Activated CD4-positive, CD25-positive, alpha-beta regulatory T cell treated with anti-CD3 and anti-CD28 coated beads, Interleukin-2, amount 50 U/mL, for 24 hours (primary cell): ENCODE measurements at regions not wholly inside any gene's neighbourhood (a gene's known extent, or its start where the extent isn't known, plus 50 kb on each side); places are given as distances from the start of the nearest gene placed in this dataset.
A peak's percentile ranks its signal among the peaks of the same experiment; 100 is the strongest.
"Not testable (repeated sequence)": the region's sequence is repeated elsewhere in the genome, so short reads cannot be mapped to it uniquely, and the experiment has no call there.

Experiments used
- ATAC-seq, 2 donors: fragments of 150-1000 bp; cut with Tn5 transposase; one replicate each; pipeline ENCODE4 v1.10.0; 2021; ENCODE audit warnings: mild to moderate bottlenecking in 1 of 2, moderate library complexity in 1 of 2

DNA sequence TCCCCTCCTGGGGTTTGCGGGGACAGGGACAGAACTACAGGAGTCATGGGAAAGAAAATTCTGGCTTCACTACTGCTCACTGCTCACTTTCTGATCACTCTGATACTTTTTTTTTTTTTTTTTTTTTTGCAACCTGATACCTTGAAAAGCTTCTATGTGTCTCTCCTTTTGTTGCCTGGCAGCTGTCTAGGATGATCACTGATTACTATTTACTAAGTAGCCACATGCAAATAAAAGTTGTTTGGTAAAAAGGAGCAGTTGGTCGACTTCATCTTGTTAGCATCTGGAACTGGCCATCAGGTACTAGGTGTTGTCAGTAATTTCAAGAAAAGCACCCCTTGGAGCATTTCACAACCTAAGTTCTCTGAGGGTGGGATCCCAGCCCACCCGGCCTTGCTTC is 74.9 kb upstream of the MTLN start:
- not testable (repeated sequence) for ATAC-seq

GRCh38 chr2:110285002-110285401 is 72.7 kb upstream of the MTLN start:
- ATAC-seq: not testable (repeated sequence)

DNA sequence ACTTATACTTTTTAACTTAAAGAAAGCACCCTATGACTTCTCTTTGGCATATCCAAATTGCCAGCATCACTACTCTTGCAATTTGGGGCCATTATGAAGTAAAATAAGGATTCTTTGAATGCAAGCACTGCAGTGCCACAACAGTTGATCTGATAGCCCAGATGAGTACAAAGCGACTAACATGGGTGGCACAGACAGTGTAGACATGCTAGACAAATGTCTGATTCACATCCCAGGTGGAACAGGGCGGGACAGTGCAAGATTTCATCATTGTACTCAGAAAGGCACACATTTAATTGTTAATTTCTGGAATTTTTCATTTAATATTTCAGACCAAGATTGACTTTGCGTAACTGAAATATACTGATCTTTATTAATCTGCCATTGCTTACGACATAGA is 68.5 kb upstream of the MTLN start:
- ATAC-seq: not testable (repeated sequence)

GRCh38 chr2:110277054-110277453 is 64.7 kb upstream of the MTLN start:
- not testable (repeated sequence) for ATAC-seq

- not testable (repeated sequence) for ATAC-seq
These were observed 63.7 kb upstream of the MTLN start for GRCh38 chr2:110276092-110276491.

DNA sequence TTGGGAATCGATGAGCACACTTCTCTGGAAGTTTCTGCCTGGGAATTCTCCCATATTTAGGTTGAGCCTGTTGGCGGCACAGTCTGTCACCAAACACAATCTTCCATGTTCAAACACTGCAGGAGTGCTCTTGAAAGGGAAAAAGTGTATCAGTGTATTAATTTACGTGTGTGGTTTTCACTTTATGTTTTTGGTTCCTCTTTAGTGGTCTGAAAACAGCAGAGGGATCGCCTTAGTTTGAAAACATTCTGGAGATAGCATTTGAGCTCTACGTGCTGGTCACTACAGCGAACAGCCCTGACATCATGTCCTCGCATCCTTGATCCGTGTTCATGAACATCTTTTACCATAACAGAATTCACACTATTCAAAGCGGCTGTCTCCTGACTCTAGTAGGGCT is 57.3 kb upstream of the MTLN start:
- not testable (repeated sequence) for ATAC-seq

GRCh38 chr2:110267828-110268407 is 55.6 kb upstream of the MTLN start:
- peak; percentile 55 to 65 for ATAC-seq

DNA sequence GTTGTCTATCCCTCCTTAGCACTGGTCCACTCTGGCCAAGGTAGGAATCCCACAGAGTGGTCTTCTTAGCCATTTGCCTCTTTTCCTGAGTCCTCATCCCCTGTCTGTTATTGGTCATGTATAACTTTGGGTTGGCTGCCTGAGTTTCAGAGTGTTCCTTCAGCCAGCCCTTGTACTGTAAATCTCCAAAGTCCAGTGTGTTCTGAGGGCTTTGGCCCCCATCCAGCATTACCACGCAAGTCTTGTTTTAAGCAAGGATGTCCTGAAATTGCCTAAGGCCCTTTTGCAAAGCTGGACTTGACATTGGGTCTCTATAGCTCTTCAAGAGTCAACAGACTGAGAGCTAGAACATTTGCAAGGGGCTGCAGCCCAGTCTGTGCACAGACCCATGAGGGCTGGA is 52.5 kb upstream of the MTLN start:
- ATAC-seq: not testable (repeated sequence)

- ATAC-seq: not testable (repeated sequence)
These were observed 51.8 kb upstream of the MTLN start for GRCh38 chr2:110264076-110264681.

- ATAC-seq: not testable (repeated sequence)
These were observed 51.1 kb upstream of the MTLN start for GRCh38 chr2:110263462-110263861.
